GM23248 (cell line): ENCODE measurements at regions not wholly inside any gene's neighbourhood (a gene's known extent, or its start where the extent isn't known, plus 50 kb on each side); places are given as distances from the start of the nearest gene placed in this dataset.
A peak's percentile ranks its signal among the peaks of the same experiment; 100 is the strongest.

Experiments
- DNase-seq: peaks from one replicate; pipeline ENCODE4 v3.0.0-alpha.2; 2015
- H2AFZ ChIP-seq: fragments of 200-600 bp; sonication (generic); 2 replicates; pipeline ENCODE4 v1.6.1; 2016; ENCODE audit warnings: antibody characterized with exemption
- H3F3A ChIP-seq: fragments of 200-600 bp; sonication (generic); 2 replicates; pipeline ENCODE4 v1.6.1; 2016; ENCODE audit warnings: mild to moderate bottlenecking, antibody characterized with exemption, mixed run types; ENCODE audit not compliant: insufficient read depth
- H3K27ac ChIP-seq: fragments of 200-600 bp; sonication (generic); 2 replicates; pipeline ENCODE4 v1.5.1; 2016; ENCODE audit warnings: mild to moderate bottlenecking
- H3K27me3 ChIP-seq: fragments of 200-600 bp; sonication (generic); replicated peaks from 2 replicates; pipeline ENCODE4 v1.6.1; 2016; ENCODE audit warnings: mild to moderate bottlenecking; ENCODE audit not compliant: insufficient read depth
- H3K36me3 ChIP-seq: fragments of 200-600 bp; sonication (generic); 2 replicates; pipeline ENCODE4 v1.6.1; 2016; ENCODE audit warnings: low read depth, mild to moderate bottlenecking
- H3K4me1 ChIP-seq: fragments of 200-600 bp; sonication (generic); 2 replicates; pipeline ENCODE4 v1.6.1; 2016; ENCODE audit warnings: mild to moderate bottlenecking; ENCODE audit not compliant: insufficient read depth
- H3K4me2 ChIP-seq: fragments of 200-600 bp; sonication (generic); one replicate; pipeline ENCODE4 v1.6.1; 2016; ENCODE audit warnings: mild to moderate bottlenecking; ENCODE audit not compliant: unreplicated experiment
- H3K4me3 ChIP-seq: fragments of 200-600 bp; sonication (generic); 2 replicates; pipeline ENCODE4 v1.5.1; 2016; ENCODE audit warnings: mild to moderate bottlenecking
- H3K79me2 ChIP-seq: fragments of 200-600 bp; sonication (generic); 2 replicates; pipeline ENCODE4 v1.6.1; 2016; ENCODE audit warnings: mild to moderate bottlenecking; ENCODE audit not compliant: insufficient read depth
- H3K9ac ChIP-seq: fragments of 200-600 bp; sonication (generic); 2 replicates; pipeline ENCODE4 v1.6.1; 2016; ENCODE audit warnings: mild to moderate bottlenecking
- H3K9me2 ChIP-seq: fragments of 200-600 bp; sonication (generic); 2 replicates; pipeline ENCODE4 v1.6.1; 2016; ENCODE audit warnings: mixed run types, mild to moderate bottlenecking, moderate library complexity; ENCODE audit not compliant: insufficient read depth
- H3K9me3 ChIP-seq: fragments of 200-600 bp; sonication (generic); one replicate; pipeline ENCODE4 v1.6.1; 2017; ENCODE audit warnings: low read depth
- H4K20me1 ChIP-seq: fragments of 200-600 bp; sonication (generic); 2 replicates; pipeline ENCODE4 v1.6.0; 2016; ENCODE audit not compliant: insufficient read depth
- EZH2 ChIP-seq: fragments of 200-600 bp; sonication (generic); IDR thresholded peaks from 2 replicates; pipeline ENCODE4 v1.6.1; 2018; ENCODE audit warnings: antibody characterized with exemption, mild to moderate bottlenecking; ENCODE audit not compliant: insufficient read depth, poor library complexity, severe bottlenecking
- EZH2phosphoT487 ChIP-seq: fragments of 200-600 bp; sonication (generic); IDR thresholded peaks from 2 replicates; pipeline ENCODE4 v1.6.1; 2018; ENCODE audit warnings: antibody characterized with exemption, moderate library complexity, mild to moderate bottlenecking, low read depth; ENCODE audit not compliant: insufficient read depth
- WGBS, 2 experiments: methylation state at CpG; one replicate each; pipeline ENCODE4 v1.1.6; 2015 to 2017; ENCODE audit warnings: low lambda C conversion rate in 2 of 2, low coverage in 1 of 2; ENCODE audit errors: missing lambda C conversion rate in 2 of 2; 5-methylcytosine and 5-hydroxymethylcytosine counted together
- in situ Hi-C: fragments of 300-500 bp; cut with MboI; formaldehyde crosslinking; loops from 2 replicates; pipeline ENCODE4 v1.15.0; 2020

DNA sequence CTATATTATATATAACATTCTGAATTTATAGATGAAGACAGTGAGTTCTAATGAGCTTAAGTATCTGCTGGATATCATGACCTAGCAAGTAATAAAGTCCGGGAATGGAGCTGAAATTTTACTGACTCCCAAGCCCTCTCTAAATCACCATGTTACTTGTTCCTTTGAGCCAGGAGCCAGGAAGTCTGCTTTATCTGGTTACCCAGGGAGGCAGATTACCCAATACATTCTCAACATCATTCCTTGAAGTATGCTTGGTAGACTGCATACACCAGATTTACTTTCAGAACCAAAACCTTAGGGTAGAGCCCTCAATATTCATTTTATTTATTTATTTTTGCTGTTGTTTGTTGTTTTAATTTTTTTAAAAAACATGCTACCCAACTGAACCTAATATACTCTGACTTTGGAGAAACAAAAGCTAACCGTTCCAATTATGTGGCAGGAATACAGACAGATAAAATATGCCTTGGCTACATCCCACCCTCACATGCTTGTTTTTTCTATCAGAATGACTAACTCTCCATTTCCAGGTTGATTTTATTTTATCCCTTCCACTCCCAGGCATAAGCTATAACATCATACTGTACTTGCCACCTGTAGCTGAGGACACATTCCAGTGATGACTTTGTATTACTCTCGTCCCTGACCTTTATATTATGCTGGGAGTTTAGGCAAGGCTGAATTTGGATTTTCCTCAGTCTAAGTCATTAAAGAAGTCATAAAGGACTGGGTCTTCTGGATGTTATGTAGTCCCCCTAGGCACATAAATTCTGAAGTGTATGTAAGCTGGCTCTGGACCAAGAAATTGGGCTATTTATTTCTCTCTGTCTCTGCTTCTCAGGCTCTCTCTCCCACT lies 82.0 kb downstream of the YIPF5 start:
- no peak overlapping the region for H3K9ac ChIP-seq

DNA sequence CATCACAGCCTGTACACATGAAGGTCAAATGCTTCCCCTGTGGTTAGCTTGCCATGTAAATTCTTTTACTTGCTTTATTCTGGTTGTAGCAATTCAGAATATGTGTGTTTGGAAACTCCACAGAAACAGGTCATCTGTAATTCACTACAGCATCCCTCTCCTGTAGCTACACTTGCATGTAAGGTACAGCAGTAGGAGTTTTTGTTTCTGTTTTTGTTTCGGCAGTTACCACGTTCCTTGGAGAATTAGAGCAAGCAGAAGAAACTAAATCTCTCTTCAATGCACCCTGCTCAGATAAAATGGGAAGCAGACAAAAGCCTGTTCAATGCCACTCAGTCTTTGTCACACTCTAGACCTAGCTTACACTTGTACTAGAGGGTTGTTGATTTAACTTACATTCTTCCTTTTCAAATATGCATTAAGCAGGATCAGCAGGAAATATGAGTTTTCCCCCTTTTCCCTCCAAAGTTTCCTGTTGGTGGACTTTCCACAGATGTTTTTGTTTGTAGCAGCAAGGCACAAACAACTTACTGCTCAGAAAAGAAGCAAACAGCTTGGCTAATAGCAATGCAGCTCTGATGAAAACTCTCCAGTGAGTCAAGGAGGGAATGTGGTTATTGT lies 80.9 kb downstream of the YIPF5 start:
- in situ Hi-C loops: no loop called here
- Histone ChIP-seq H3K4me2 (peak overlapping the region; percentile 13), H3F3A (peaks cover 7% of the 10 kb centered on the region; the same call in 1 of the 2 replicates), H3K36me3 (no peaks in the 10 kb centered on the region), H3K4me3 (no peak overlapping the region), H3K4me1 (peaks cover 18% of the 10 kb centered on the region), H3K79me2 (no peaks in the 10 kb centered on the region), H4K20me1 (no peaks in the 10 kb centered on the region), H3K27me3 (no peaks in the 10 kb centered on the region), H3K9me2 (no peaks in the 10 kb centered on the region), H3K27ac (no peak overlapping the region), H3K9me3 (no peaks in the 10 kb centered on the region), H3K9ac (no peak overlapping the region), H2AFZ (peak overlapping the region; percentile 69)
- TF ChIP-seq EZH2 (no peak), EZH2phosphoT487 (no peak)
- no peak for DNase-seq
- WGBS, 2 experiments: 2 to 9% methylated on average over 2 of the region's 2 CpGs

More for the DNA sequence above, 82.0 kb downstream of the YIPF5 start:
- Histone ChIP-seq H3K4me3 (no peak overlapping the region), H2AFZ (peak overlapping the region; percentile 69), H3K9me3 (no peaks in the 10 kb centered on the region), H4K20me1 (no peaks in the 10 kb centered on the region), H3K4me2 (no peak overlapping the region), H3K9me2 (no peaks in the 10 kb centered on the region), H3K4me1 (peaks cover 18% of the 10 kb centered on the region), H3F3A (peaks cover 7% of the 10 kb centered on the region; the same call in 1 of the 2 replicates), H3K27me3 (no peaks in the 10 kb centered on the region), H3K36me3 (no peaks in the 10 kb centered on the region), H3K79me2 (no peaks in the 10 kb centered on the region), H3K27ac (0 out of 2 replicates have a peak overlapping the region, but pooled peaks have one; percentile 7)
- DNase-seq: peak; percentile 49
- WGBS, 2 experiments: 71 to 75% methylated on average over 3 of the region's 3 CpGs
- TF ChIP-seq EZH2: no peak
- TF ChIP-seq EZH2phosphoT487: no peak
- in situ Hi-C loops: no loop called here

- Histone ChIP-seq H3K4me2 (no peak overlapping the region), H3K27ac (no peak overlapping the region), H3K36me3 (no peaks in the 10 kb centered on the region), H3K4me3 (no peak overlapping the region), H3K79me2 (no peaks in the 10 kb centered on the region), H2AFZ (no peak overlapping the region), H4K20me1 (no peaks in the 10 kb centered on the region), H3F3A (peaks cover 7% of the 10 kb centered on the region; the same call in 1 of the 2 replicates), H3K27me3 (no peaks in the 10 kb centered on the region), H3K9me2 (no peaks in the 10 kb centered on the region), H3K4me1 (peaks cover 18% of the 10 kb centered on the region), H3K9me3 (no peaks in the 10 kb centered on the region), H3K9ac (no peak overlapping the region)
- no peak for TF ChIP-seq EZH2
- TF ChIP-seq EZH2phosphoT487: no peak
- 87 to 91% methylated on average over 3 of the region's 3 CpGs for WGBS, 2 experiments
- in situ Hi-C loops: no loop called here
- DNase-seq: no peak
Observed at GRCh38 chr5:144092508-144092907, 78.0 kb downstream of the YIPF5 start.

- H4K20me1 ChIP-seq: no peaks in the 10 kb centered on the region
- H3K9me2 ChIP-seq: no peaks in the 10 kb centered on the region
- H3F3A ChIP-seq: peaks cover 4% of the 10 kb centered on the region; the same call in 1 of the 2 replicates
- DNase-seq: no peak
- H3K9me3 ChIP-seq: no peaks in the 10 kb centered on the region
- H3K4me3 ChIP-seq: no peak overlapping the region
- no peaks in the 10 kb centered on the region for H3K27me3 ChIP-seq
- WGBS, 2 experiments: 91 to 93% methylated on average over 3 of the region's 3 CpGs
- H3K9ac ChIP-seq: no peak overlapping the region
- no peaks in the 10 kb centered on the region for H3K79me2 ChIP-seq
- H3K4me1 ChIP-seq: peaks cover 15% of the 10 kb centered on the region
- no peak for TF ChIP-seq EZH2
- no peak for TF ChIP-seq EZH2phosphoT487
- H3K27ac ChIP-seq: no peak overlapping the region
- no peak overlapping the region for H2AFZ ChIP-seq
- in situ Hi-C loops: no loop called here
- H3K4me2 ChIP-seq: no peak overlapping the region
- no peaks in the 10 kb centered on the region for H3K36me3 ChIP-seq
Observed at GRCh38 chr5:144093400-144093799, 77.1 kb downstream of the YIPF5 start.
